HG03066 (cell line): ENCODE measurements at regions not wholly inside any gene's neighbourhood (a gene's known extent, or its start where the extent isn't known, plus 50 kb on each side); places are given as distances from the start of the nearest gene placed in this dataset.
"Not testable (repeated sequence)": the region's sequence is repeated elsewhere in the genome, so short reads cannot be mapped to it uniquely, and the experiment has no call there.

Source experiments
- ATAC-seq: cut with Tn5 transposase; IDR thresholded peaks from one replicate; pipeline ENCODE4 v1.9.1; 2021; ENCODE audit warnings: low read depth; ENCODE audit not compliant: unreplicated experiment

- ATAC-seq: not testable (repeated sequence)
Measured at GRCh38 chr2:87075054-87075790, 53.6 kb upstream of the PLGLB1 start.

GRCh38 chr2:87075791-87076252 is 54.2 kb upstream of the PLGLB1 start:
- peak; percentile 33 for ATAC-seq

DNA sequence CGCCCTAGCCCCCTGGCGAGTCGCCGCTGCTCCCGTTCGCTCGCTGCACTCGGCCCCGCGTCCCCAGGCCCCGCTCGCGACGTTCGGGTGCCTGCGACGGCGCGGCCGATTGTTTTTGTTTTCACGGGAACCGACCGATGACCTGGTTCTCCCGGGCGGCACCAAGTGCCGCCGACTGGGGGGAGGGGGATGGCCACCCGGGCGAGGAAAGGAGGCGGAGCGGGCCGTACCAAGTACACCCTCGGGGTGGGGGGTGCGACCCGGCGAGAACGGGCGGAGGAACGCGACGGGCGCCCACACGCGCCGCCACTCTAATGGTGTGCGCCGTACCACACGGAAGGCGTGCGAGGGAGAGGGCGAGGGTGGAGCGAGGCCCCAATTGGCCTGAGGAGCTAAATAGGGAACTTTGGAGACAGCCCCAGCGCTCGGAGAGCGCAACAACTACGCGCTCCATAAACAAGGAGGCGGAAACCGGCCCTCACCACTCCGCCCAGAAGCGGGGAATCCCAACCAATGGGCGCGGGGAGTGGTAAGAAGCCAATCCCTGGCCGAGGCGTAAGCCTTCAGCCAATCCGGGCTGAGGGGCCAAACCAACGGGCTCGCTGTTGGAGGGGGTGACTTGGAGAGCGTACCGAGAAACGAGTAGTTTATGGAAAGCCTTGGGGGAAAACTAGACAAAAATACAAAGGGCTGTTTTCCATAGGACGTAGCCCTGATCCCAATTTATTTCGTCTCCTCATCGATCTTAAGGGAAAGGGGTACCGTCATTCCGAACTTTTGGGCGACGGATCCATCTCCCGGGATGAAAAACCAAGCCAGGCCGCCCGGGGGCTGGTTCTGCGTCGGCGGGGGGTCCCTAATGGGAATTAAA is 54.8 kb upstream of the PLGLB1 start:
- peak; percentile 84 for ATAC-seq

DNA sequence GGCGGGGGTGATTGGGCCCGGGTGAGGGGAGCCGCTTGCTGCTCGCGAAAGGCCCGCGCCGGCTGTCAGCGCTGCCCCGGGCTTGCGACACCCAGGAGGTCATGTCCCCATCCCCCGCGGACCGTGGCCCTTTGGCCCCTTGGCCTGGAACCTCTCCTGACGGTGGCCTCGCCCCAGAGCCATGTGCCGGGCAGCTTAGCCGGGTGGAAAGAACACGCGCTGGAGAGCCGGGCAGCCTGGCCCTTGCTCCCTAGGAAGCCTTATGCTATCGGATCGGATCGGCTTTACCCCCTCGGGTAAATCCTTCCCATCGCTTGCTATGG is 55.4 kb upstream of the PLGLB1 start:
- peak; percentile 10 for ATAC-seq

GRCh38 chr2:87081727-87082126 is 60.1 kb upstream of the PLGLB1 start:
- not testable (repeated sequence) for ATAC-seq

GRCh38 chr2:87088079-87088478 is 66.4 kb upstream of the PLGLB1 start:
- ATAC-seq: not testable (repeated sequence)

DNA sequence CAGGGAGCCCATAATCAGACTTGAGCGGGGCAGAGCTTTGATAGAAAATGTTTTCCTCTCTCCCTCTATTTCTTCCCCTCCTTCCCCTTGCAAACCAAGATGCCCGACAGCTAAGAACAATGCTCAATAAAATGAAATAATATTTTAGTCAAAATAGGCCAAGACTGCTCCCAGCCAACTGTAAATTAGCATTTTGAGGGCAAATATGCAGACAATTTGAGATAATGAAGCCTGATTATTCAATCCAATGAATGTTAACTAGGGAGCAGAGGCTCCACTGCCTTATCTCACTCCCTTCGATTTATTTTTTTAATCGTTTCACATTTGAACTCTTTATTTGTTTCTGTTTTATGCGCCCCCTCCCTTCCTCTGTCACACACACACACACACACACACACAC is 67.8 kb upstream of the PLGLB1 start:
- ATAC-seq: not testable (repeated sequence)

DNA sequence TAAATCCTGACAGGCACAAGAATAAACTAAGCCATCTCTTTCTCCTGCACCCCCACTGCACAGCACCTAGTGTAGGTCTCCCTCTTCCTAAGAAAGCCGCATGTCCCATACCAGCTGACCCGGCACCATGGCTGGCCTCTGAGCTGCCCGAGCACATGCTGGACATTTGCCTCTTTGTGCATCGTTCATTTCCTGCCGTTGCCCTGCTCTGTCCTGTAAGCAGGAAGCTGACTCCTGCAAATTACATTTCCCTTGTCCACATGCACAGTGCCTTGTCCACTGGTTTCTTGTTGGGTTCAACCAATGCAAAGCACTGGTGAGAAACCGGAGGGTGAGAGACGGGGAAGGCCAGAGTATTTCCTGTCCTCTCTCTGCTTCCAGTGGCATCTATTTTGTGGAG is 71.6 kb upstream of the PLGLB1 start:
- not testable (repeated sequence) for ATAC-seq

- ATAC-seq: not testable (repeated sequence)
Measured at GRCh38 chr2:87093937-87094529, 72.4 kb upstream of the PLGLB1 start.

- not testable (repeated sequence) for ATAC-seq
Measured at GRCh38 chr2:87095804-87096203, 74.2 kb upstream of the PLGLB1 start.

- not testable (repeated sequence) for ATAC-seq
Measured at GRCh38 chr2:87128761-87129553, 107.3 kb upstream of the PLGLB1 start.

- not testable (repeated sequence) for ATAC-seq
Measured at GRCh38 chr2:87132577-87132976, 110.9 kb upstream of the PLGLB1 start.

GRCh38 chr2:87151835-87152493 is 130.3 kb upstream of the PLGLB1 start:
- not testable (repeated sequence) for ATAC-seq

DNA sequence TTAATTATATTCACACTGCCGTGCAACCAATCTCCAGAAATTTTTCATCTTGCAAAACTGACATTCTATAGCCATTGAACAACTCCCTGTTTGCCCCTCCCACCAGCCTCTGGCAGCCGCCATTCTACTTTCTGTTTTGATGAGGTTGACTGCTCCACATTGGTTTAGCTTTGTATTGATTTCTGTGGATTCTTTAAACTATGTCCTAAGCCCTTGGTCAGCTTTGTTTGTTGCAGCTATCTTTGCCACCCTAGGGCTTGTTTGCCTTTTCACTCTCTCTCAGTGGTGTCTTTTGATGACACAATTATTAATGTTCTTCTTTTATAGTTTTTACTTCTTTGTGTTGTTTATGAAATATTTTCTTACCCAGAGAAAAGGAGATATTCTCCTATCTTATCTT is 152.8 kb upstream of the PLGLB1 start:
- not testable (repeated sequence) for ATAC-seq

- not testable (repeated sequence) for ATAC-seq
Measured at GRCh38 chr2:87183373-87183772, 161.7 kb upstream of the PLGLB1 start.

- ATAC-seq: not testable (repeated sequence)
Measured at GRCh38 chr2:87184260-87184659, 162.6 kb upstream of the PLGLB1 start.

GRCh38 chr2:87189214-87189613 is 167.6 kb upstream of the PLGLB1 start:
- not testable (repeated sequence) for ATAC-seq

DNA sequence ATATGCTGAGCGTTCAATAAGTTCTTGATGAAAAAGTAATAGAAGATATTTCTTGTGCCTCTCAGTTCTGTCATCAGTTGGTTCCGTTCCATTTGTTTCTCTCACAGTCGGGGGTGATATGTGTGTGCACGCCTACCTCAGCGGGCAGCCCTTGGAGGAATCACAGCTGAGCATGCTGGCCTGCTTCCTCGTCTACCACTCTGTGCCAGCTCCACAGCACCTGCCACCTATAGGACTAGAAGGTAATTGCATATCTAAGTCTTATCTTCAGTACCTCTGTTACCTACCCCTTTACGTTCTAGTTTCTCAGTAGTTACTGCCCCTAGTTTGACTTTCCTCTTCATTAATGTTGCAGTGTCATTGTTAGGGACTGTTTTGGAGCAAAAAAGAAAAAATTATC is 171.7 kb upstream of the PLGLB1 start:
- peak; percentile 72 for ATAC-seq

DNA sequence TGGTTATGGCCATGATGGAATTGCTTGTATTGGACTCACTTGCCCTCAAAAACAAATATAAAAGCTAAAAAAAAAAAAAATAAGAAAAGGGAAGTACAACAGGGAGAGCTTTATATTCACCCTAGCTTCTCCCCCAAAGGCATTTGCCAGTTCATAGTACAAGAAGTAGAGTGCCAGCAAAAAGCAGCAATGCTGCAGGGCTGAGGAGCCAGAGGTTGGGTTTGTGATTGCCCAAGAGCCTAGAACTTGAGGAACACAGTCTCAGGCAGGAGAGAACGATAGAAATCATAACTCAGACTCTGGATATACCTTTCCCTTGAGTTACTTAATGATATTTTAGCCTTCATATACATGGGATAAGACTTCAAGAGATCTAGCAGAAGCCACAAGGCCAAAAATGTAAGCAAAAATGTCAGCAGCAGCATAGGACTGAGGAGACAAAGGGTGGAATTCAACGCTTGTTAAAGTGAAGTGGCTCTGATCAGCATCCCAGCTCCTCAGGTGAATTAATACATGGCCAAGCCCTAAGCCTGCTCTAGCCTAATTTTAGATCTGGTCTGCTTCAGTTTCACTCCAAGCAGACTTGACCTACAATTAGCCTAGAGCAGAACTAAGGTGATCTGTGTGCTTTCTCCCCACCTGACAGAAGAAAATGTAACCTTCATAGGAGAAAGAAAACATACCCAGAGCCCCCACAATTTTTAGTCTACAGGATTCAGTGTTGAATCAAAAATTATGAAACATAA is 172.8 kb upstream of the PLGLB1 start:
- not testable (repeated sequence) for ATAC-seq
